ENCODE measurements at regions not wholly inside any gene's neighbourhood (a gene's known extent, or its start where the extent isn't known, plus 50 kb on each side); places are given as distances from the start of the nearest gene placed in this dataset.
A peak's percentile ranks its signal among the peaks of the same experiment; 100 is the strongest.

DNA sequence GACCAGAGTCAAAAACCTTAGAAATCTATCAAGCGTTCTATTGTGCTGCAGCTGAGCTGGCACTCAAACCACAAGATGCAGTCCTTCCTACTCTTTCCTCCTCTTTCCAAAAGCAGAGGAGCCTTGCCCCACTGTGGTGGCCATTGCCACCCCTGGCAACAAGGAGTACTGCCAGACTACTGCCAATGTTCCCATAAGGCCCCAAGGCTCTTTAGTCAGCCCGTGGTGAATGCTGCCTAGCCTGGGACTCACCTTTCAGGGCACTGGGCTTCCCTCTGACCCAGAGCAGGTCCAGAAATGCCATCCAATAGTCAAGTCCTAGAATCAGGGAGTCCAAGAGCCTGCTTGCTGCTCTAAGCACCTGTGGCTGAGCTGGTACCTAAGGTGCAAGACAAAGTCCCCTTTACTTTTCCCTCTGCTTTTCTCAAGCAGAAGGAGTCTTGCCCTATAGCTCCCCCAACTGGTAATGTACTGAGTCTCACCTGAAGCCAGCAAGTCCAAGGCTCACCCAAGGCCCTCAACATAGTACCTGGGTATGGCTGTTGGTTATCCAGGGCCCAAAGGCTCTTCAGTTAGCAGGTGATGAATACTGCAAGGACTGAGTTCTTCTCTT, 219.4 kb downstream of the ATPSCKMT start:
- Histone ChIP-seq H3K36me3 (ENCODE audit: control insufficient read depth, insufficient read depth, low read length) (no peaks in the 10 kb centered on the region), H4K5ac (ENCODE audit: low read depth, low read length) (no peak overlapping the region), H3K9me3 (ENCODE audit: control insufficient read depth, insufficient read depth, low read length) (no peaks in the 10 kb centered on the region), H2AK9ac (replicated peaks; ENCODE audit: low read depth, low read length, poor library complexity) (no peak overlapping the region), H3K14ac (replicated peaks; ENCODE audit: low read depth, low read length) (no peak overlapping the region; the same call in 1 of the 2 replicates), H2BK15ac (ENCODE audit: low read depth, low read length) (peak overlapping the region; percentile 41; the same call in 2 of the 3 replicates), H4K91ac (ENCODE audit: insufficient read depth, low read depth, low read length) (no peak overlapping the region; the same call in 1 of the 2 replicates), H4K20me1 (ENCODE audit: insufficient read depth, low read length) (no peaks in the 10 kb centered on the region), H3K4me3 (ENCODE audit: insufficient read depth, low read depth, low read length) (no peak overlapping the region), H3K27me3 (ENCODE audit: control insufficient read depth, insufficient read depth, low read length) (no peaks in the 10 kb centered on the region), H3K9ac (ENCODE audit: low read depth, low read length) (no peak overlapping the region), H3K79me1 (ENCODE audit: low read depth in 1 of 2, low read length in 2 of 2) (no peaks in the 10 kb centered on the region), H3K18ac (ENCODE audit: low read depth, low read length) (no peak overlapping the region), H3K56ac (ENCODE audit: extremely low read depth, insufficient read depth, low read length) (no peak overlapping the region), H2BK20ac (ENCODE audit: low read depth, low read length) (peak overlapping the region; percentile 39; the same call in 1 of the 2 replicates), H3K9me1 (ENCODE audit: insufficient read depth, low read length) (peaks cover 3% of the 10 kb centered on the region; the same call in 1 of the 2 replicates), H3K23ac (ENCODE audit: low read depth, low read length) (no peak overlapping the region), H2AFZ (replicated peaks; ENCODE audit: low read length, poor library complexity) (no peak overlapping the region), H3K4me1 (ENCODE audit: control insufficient read depth, insufficient read depth, low read length) (no peaks in the 10 kb centered on the region; the same call in 1 of the 2 replicates), H3K4ac (ENCODE audit: low read depth, low read length) (no peak overlapping the region; the same call in 1 of the 2 replicates), H3K27ac (ENCODE audit: insufficient read depth, low read length) (no peak overlapping the region), H2AK5ac (ENCODE audit: low read depth, low read length) (peak overlapping the region; percentile 9; the same call in 1 of the 2 replicates), H2BK120ac (ENCODE audit: low read depth, low read length) (peak overlapping the region; percentile 46; the same call in 1 of the 2 replicates), H4K8ac (ENCODE audit: low read depth in 2 of 2, low read length in 2 of 2) (no peak overlapping the region), H2BK5ac (ENCODE audit: low read depth, low read length, poor library complexity, severe bottlenecking) (no peak overlapping the region), H3K4me2 (ENCODE audit: low read depth, low read length) (no peak overlapping the region)
- intact Hi-C loops (cut with micrococcal nuclease) (loop anchor here (1.0 to 10.0 kb wide), 4 partner anchors 132 to 876 kb away; no protein-coding TSS in a partner anchor), dilution Hi-C loops (cut with HindIII; ENCODE audit: low sequenced_read_pairs, unreplicated experiment) (no loop called here), in situ Hi-C loops (cut with MboI; ENCODE audit: low sequenced_read_pairs) (no loop called here)
- no peak for TF ChIP-seq CEBPB (IDR thresholded peaks at IDR 0.05; ENCODE audit: low read depth, low read length)
- no peak for TF ChIP-seq POLR2A (IDR thresholded peaks at IDR 0.05; ENCODE audit: low read depth, low read length)
- TF ChIP-seq, protein P1, sequence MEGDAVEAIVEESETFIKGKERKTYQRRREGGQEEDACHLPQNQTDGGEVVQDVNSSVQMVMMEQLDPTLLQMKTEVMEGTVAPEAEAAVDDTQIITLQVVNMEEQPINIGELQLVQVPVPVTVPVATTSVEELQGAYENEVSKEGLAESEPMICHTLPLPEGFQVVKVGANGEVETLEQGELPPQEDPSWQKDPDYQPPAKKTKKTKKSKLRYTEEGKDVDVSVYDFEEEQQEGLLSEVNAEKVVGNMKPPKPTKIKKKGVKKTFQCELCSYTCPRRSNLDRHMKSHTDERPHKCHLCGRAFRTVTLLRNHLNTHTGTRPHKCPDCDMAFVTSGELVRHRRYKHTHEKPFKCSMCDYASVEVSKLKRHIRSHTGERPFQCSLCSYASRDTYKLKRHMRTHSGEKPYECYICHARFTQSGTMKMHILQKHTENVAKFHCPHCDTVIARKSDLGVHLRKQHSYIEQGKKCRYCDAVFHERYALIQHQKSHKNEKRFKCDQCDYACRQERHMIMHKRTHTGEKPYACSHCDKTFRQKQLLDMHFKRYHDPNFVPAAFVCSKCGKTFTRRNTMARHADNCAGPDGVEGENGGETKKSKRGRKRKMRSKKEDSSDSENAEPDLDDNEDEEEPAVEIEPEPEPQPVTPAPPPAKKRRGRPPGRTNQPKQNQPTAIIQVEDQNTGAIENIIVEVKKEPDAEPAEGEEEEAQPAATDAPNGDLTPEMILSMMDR (conservative IDR thresholded peaks at IDR 0.05; ENCODE audit: low read depth, low read length), result peak; percentile 52
- no peak for TF ChIP-seq FOS (IDR thresholded peaks at IDR 0.05; ENCODE audit: low read depth, low read length)
- TF ChIP-seq RAD21 (IDR thresholded peaks at IDR 0.05; ENCODE audit: low read length), result peak; percentile 72
- TF ChIP-seq NFE2L2 (IDR thresholded peaks at IDR 0.05; ENCODE audit: low read depth, low read length), result no peak
- TF ChIP-seq SMC3 (IDR thresholded peaks at IDR 0.05; ENCODE audit: low read depth, low read length), result peak; percentile 52
- WGBS, 2 experiments (ENCODE audit: extremely low coverage in 2 of 2, insufficient read length in 1 of 2), result 73% methylated on average over 2 of the region's 2 CpGs; no CpG with 5 or more reads in 1 of the 2 experiments
- ChIA-PET POLR2A (ENCODE audit: unreplicated experiment) (no interaction called here), CTCF (interaction anchor here (1.0 to 1.4 kb wide), 4 partner anchors 131 to 482 kb away, joined by 4 to 6 read pairs (median 4); no protein-coding TSS in a partner anchor)
- DNase-seq (peak; percentile 60), ATAC-seq (ENCODE audit: low read depth) (peak; percentile 80)
- no TSS peak for BruUV-seq (replicated peaks)

Data from IMR-90 (cell line).